Activated CD8-positive, alpha-beta memory T cell treated with anti-CD3 and anti-CD28 coated beads for 4 hours (primary cell): ENCODE measurements at regions not wholly inside any gene's neighbourhood (a gene's known extent, or its start where the extent isn't known, plus 50 kb on each side); places are given as distances from the start of the nearest gene placed in this dataset.

Experiments
- DNase-seq, 2 donors: peaks; one replicate each; pipeline ENCODE4 v3.0.0-alpha.2; 2020; ENCODE audit warnings: low read depth in 2 of 2

GRCh38 chrX:43505769-43506168, 150.3 kb upstream of the MAOA start:
- no peak for DNase-seq

- no peak for DNase-seq
Measured at GRCh38 chrX:43508694-43509093, 147.4 kb upstream of the MAOA start.

GRCh38 chrX:43510209-43510608, 145.9 kb upstream of the MAOA start:
- DNase-seq: no peak

GRCh38 chrX:43513085-43513484, 143.0 kb upstream of the MAOA start:
- DNase-seq: no peak

- no peak for DNase-seq
Measured at GRCh38 chrX:43514820-43515219, 141.3 kb upstream of the MAOA start.

- DNase-seq: no peak
Measured at GRCh38 chrX:43522582-43522981, 133.5 kb upstream of the MAOA start.

- no peak for DNase-seq
Measured at GRCh38 chrX:43525901-43526610, 130.0 kb upstream of the MAOA start.

- no peak for DNase-seq
Measured at GRCh38 chrX:43526878-43527277, 129.2 kb upstream of the MAOA start.

GRCh38 chrX:43527801-43528200, 128.3 kb upstream of the MAOA start:
- DNase-seq: no peak

- DNase-seq: no peak
Measured at GRCh38 chrX:43530837-43531236, 125.3 kb upstream of the MAOA start.

- no peak for DNase-seq
Measured at GRCh38 chrX:43540318-43540717, 115.8 kb upstream of the MAOA start.

- DNase-seq: no peak
Measured at GRCh38 chrX:43551590-43551989, 104.5 kb upstream of the MAOA start.

GRCh38 chrX:43552156-43552555, 103.9 kb upstream of the MAOA start:
- no peak for DNase-seq

- no peak for DNase-seq
Measured at GRCh38 chrX:43552703-43553102, 103.4 kb upstream of the MAOA start.

GRCh38 chrX:43553257-43553656, 102.8 kb upstream of the MAOA start:
- DNase-seq: no peak

GRCh38 chrX:43556207-43556606, 99.9 kb upstream of the MAOA start:
- no peak for DNase-seq

GRCh38 chrX:43557792-43558191, 98.3 kb upstream of the MAOA start:
- DNase-seq: peak; percentile 17 to 21

GRCh38 chrX:43559644-43560043, 96.5 kb upstream of the MAOA start:
- no peak for DNase-seq

- no peak for DNase-seq
Measured at GRCh38 chrX:43560247-43560946, 95.7 kb upstream of the MAOA start.

- no peak for DNase-seq
Measured at GRCh38 chrX:43562372-43562771, 93.7 kb upstream of the MAOA start.

- DNase-seq: no peak
Measured at GRCh38 chrX:43564953-43565352, 91.1 kb upstream of the MAOA start.

- no peak for DNase-seq
Measured at GRCh38 chrX:43566170-43566569, 89.9 kb upstream of the MAOA start.

GRCh38 chrX:43573441-43574015, 82.6 kb upstream of the MAOA start:
- DNase-seq: no peak
